Kidney epithelial cell (primary cell): ENCODE measurements at regions not wholly inside any gene's neighbourhood (a gene's known extent, or its start where the extent isn't known, plus 50 kb on each side); places are given as distances from the start of the nearest gene placed in this dataset.

Experiments used
- DNase-seq: peaks from one replicate; pipeline ENCODE4 v3.0.0-alpha.2; 2010; ENCODE audit warnings: low read depth
- H3K27me3 ChIP-seq: 2 replicates; pipeline ENCODE4 v1.6.0; 2011; ENCODE audit warnings: low read length; ENCODE audit not compliant: control insufficient read depth, insufficient read depth
- H3K36me3 ChIP-seq: 2 replicates; pipeline ENCODE4 v1.5.1; 2011; ENCODE audit warnings: low read length; ENCODE audit not compliant: control insufficient read depth, insufficient read depth
- H3K4me3 ChIP-seq: 2 replicates; pipeline ENCODE4 v1.5.1; 2011; ENCODE audit warnings: low read depth, mild to moderate bottlenecking, control low read depth, low read length
- TF ChIP-seq, protein P1 (sequence below): IDR thresholded peaks from 2 replicates; pipeline ENCODE4 v1.5.1; 2011; ENCODE audit warnings: mild to moderate bottlenecking, moderate library complexity, low read length, control low read depth, inconsistent platforms; ENCODE audit not compliant: insufficient read depth, poor library complexity, severe bottlenecking

DNA sequence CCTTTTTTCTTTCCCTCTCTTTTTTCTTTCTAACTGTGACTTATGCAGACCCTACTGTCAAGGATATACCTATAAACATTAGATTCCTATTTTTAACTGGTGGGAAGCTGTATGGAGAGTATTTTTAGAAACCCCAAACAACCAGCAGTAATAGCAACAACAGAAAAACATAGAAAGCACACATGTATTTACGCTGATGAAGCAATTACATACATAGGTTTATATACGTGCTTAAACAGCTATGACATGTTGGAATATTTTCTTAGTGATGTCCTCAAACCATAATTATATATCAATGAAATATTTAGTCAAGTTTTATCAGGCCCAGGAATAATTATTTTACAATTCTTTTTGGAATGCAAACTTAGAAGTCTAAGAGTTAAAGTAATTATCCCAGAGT lies 294.3 kb upstream of the SOX4 start:
- H3K36me3 ChIP-seq = no peaks in the 10 kb centered on the region
- no peak for DNase-seq
- H3K27me3 ChIP-seq = no peaks in the 10 kb centered on the region
- TF ChIP-seq, protein P1, sequence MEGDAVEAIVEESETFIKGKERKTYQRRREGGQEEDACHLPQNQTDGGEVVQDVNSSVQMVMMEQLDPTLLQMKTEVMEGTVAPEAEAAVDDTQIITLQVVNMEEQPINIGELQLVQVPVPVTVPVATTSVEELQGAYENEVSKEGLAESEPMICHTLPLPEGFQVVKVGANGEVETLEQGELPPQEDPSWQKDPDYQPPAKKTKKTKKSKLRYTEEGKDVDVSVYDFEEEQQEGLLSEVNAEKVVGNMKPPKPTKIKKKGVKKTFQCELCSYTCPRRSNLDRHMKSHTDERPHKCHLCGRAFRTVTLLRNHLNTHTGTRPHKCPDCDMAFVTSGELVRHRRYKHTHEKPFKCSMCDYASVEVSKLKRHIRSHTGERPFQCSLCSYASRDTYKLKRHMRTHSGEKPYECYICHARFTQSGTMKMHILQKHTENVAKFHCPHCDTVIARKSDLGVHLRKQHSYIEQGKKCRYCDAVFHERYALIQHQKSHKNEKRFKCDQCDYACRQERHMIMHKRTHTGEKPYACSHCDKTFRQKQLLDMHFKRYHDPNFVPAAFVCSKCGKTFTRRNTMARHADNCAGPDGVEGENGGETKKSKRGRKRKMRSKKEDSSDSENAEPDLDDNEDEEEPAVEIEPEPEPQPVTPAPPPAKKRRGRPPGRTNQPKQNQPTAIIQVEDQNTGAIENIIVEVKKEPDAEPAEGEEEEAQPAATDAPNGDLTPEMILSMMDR = no peak
- H3K4me3 ChIP-seq = no peak overlapping the region

DNA sequence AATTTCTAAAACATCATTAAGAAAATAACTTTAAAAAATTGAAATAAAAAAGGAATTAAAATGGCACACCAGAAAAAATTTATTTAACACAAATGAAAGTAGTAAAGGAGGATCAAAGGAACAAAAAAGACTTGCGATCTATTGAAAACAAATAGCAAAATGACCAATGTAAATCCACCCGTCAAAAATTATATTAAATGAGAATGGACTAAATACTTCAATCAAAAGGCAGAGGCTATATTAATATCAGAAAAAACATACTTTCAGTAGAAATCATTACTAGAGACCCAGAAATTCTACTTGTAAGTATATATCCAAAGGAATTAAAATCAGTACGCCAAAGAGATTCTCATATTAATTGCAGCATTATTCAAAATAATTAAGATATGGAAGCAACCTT lies 293.1 kb upstream of the SOX4 start:
- no peak for DNase-seq
- TF ChIP-seq, protein P1 = no peak
- H3K4me3 ChIP-seq = no peak overlapping the region
- no peaks in the 10 kb centered on the region for H3K27me3 ChIP-seq
- H3K36me3 ChIP-seq = no peaks in the 10 kb centered on the region

DNA sequence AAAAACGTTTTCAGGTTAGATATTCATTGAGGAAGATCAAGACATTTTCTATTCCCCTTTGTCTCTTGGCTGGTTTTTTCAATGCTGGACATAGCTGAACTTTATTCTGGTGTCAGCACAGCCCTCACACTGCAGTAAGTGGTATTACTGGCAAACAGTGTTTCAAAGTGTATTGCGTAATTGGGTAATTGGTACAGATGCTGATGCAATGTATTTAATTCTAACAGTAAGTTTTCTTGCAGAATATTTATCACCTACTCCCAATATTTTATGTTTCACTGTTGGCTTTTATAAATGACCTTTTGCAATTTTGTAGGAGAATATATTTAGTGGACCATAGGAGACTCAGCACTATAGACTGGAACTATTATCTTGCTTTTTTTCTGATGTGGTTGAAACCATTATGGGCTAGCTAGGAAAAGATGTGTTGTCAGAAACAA lies 287.6 kb upstream of the SOX4 start:
- TF ChIP-seq, protein P1 = peak; percentile 23
- DNase-seq = peak; percentile 21
- Histone ChIP-seq H3K4me3 (no peak overlapping the region), H3K27me3 (no peaks in the 10 kb centered on the region), H3K36me3 (no peaks in the 10 kb centered on the region)

DNA sequence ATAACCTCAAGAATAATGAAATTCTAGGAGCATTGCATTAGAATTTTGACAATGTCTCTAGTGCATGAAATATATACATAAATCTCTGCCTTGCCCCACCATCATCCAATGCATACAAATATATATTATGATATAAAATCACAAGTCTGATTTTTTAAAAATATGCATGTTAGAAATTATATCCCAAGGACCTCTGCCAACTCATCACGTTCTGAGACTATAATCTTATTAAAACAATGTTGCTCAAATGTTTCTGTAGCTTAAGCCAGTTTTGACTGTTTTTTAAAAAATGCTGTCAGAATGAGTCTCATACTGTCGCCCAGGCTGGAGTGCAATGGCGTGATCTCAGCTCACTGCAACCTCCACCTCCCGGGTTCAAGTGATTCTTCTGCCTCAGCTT lies 287.0 kb upstream of the SOX4 start:
- Histone ChIP-seq H3K27me3 (no peaks in the 10 kb centered on the region), H3K36me3 (no peaks in the 10 kb centered on the region), H3K4me3 (no peak overlapping the region)
- TF ChIP-seq, protein P1 = no peak
- DNase-seq = no peak

DNA sequence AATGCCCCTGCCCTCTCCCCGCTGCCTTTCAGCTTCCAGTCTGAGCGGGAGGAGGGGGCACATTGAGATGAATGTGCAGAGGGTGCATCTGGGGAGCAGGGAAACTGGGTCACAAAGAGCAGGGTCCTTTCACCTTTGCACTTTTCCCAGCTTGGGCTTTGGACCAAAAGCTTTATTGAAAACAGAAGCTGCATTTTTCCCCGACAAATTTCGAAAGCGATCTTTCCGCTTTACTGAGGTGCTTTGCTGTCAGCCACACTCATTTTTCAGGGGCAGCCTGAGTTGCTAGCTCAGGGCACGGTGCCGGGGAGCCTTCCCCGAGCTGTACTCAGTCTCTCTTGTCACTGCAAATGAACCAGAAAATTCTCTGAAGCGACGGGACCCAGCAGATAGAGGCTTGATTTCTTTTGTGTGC lies 283.7 kb upstream of the SOX4 start:
- H3K36me3 ChIP-seq = no peaks in the 10 kb centered on the region
- no peak overlapping the region for H3K4me3 ChIP-seq
- H3K27me3 ChIP-seq = no peaks in the 10 kb centered on the region
- TF ChIP-seq, protein P1 = no peak
- DNase-seq = no peak

DNA sequence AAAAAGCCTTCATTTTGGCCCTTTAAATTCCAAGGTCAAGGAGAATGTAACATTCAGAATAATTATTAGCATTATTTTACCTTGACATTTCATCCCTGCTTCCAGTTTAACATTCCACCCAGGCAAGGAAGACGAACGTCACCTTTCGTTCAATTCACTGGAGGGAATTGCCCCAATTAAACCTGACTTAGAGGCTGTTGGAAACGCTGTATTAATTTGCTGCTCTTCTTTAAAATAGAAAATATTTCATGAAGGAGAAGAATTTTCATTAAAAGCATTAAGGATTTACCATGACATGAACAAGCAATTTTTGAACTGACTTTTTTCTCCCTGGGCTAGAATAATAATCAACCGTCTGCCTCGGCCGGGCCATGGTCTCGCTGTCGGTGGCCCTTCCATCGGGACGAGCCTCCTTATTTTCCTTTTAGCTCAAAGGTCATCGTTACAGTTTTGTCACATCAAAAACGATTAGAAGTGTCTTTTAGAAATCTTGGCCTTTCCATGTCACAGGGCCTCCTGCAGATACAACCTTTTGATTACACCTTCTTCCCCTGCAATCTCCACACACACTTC lies 282.9 kb upstream of the SOX4 start:
- no peak for DNase-seq
- Histone ChIP-seq H3K27me3 (no peaks in the 10 kb centered on the region), H3K36me3 (no peaks in the 10 kb centered on the region), H3K4me3 (no peak overlapping the region)
- TF ChIP-seq, protein P1 = no peak
